ENCODE measurements at regions not wholly inside any gene's neighbourhood (a gene's known extent, or its start where the extent isn't known, plus 50 kb on each side); places are given as distances from the start of the nearest gene placed in this dataset.
"Not testable (repeated sequence)": the region's sequence is repeated elsewhere in the genome, so short reads cannot be mapped to it uniquely, and the experiment has no call there.

DNA sequence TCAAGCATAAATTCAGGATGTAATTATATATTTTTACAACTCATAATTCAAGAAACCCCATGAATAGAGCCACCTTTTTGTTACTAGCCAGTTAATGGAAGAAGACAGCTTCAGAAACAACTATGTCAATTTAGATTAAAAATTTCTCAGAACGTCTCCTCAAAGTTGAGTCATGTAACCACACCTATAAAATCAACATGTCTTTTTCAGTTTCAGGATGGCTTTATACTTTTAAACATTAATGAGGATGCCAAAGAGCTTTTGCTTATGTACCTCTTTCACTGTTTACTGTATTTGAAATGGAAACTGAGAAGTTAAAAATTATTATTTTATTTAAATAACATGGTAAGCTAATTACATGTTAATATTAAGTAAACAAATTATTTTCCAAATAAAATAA is 280.1 kb downstream of the PTH2R start:
- DNase-seq, result no peak

DNA sequence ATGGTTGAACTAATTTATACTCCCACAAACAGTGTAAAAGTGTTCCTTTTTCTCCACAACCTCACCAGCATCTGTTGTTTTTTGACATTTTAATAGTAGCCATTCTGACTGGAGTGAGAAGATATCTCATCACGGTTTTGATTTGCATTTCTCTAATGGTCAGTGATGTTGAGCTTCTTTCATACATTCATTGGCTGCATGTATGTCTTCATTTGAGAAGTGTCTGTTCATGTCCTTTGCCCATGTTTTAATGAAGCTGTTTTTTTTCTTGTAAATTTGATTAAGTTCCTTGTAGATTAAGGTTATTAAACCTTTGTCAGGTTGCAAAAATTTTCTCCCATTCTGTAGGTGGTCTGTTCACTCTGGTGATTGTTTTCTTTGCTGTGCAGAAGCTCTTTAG is 281.1 kb downstream of the PTH2R start:
- not testable (repeated sequence) for DNase-seq

DNA sequence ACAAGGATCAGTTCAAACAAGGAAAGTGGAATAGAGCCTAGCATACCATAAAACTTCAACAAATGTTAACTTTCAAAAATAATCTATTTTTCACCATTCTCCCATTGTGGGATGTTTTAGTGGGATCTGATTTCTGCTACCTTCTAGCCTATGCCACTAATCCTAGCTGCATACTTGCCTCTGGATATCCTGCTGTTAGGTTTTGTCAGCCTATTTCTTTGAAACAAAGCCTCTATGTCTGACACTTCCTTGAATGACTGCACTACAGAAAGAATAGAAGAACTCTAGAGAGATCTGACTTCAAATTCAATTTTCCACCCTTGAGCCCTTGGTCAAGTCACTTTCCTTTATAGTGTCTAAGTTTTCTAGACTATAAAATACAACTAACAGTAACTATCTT is 291.5 kb downstream of the PTH2R start:
- no peak for DNase-seq

DNA sequence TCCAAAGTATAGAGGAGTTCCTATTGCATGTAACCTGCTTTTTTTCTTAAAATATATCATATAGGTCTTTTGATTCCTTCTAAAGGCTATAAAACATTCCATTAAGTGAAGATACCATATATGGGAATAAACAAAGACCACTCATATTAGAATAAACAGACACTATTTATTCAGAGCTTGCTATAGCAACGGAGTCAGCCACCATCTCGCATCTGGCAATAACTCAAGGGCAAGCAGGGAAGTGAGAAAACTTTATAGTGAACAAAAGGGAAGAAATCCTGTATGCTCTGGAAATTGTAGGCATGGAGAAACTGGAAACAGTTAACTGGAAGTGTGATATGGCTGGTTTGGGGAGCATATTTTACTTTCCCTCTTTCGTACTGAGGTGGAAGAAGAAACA is 301.9 kb downstream of the PTH2R start:
- DNase-seq, result no peak

DNA sequence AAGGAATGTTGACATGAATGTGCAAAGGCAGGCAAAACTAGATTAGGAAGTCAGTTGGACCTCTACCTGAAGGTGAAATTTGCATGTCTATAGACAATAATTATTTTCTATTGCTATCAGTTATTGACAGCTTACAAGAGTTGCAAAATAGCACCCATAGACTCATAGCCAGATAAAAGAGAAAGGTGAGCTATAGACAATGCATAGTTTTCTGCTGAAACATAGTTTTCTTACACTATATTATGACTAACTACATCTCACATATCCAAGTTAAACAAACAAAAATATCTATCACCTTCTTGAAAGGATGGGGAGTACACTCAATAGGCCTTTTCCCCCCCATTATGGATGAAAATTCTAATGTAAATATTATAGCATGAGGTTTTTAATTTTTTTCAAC is 305.0 kb downstream of the PTH2R start:
- DNase-seq, result no peak

DNA sequence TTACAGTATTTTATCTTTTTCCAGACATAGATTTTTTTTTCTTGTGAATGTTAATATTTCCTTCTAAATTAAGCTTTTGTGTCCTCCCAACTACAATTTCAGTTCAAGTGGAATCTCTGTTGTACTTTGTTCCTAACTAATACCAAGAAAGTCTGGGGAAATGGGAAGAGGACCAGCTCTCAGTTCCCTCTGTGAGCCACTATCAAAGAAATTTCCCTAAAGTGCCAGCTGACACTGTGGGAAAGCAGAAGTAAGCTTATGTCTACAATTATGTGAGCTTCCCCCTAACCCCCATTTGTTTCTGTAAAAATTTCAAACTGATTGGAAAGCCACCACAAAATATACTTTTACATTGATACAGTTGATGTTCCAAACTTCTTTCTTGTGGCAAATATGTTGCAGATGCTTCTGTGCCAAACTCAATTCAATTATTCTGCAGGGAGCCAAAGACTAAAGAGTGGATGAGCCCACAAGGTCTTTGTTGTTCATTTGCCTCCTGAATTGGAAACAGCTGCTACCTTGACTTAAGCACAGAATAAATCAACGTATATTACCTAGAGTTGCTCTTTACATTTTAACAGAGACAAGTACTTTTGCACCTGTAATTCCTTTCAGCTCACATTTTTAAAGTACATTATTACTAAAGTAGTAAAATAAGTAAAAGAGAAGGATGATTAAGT is 306.6 kb downstream of the PTH2R start:
- DNase-seq, result no peak

DNA sequence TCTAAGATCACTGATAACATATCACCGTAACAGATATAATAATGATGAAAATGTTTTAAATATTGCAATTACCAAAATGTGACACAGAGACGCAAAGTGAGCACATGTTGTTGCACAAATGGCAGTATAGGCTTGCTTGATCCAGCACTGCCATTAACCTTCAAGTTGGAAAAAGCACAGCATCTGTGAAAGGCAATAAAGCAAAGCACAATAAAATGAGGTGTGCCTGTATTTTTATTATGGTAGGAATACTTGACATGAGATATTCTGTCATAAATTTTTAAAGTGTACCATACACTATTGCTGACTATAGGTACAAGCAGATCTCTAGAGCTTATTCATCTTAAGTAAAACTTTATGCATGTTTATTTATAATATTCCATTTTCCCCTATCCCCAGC is 312.2 kb downstream of the PTH2R start:
- no peak for DNase-seq

DNA sequence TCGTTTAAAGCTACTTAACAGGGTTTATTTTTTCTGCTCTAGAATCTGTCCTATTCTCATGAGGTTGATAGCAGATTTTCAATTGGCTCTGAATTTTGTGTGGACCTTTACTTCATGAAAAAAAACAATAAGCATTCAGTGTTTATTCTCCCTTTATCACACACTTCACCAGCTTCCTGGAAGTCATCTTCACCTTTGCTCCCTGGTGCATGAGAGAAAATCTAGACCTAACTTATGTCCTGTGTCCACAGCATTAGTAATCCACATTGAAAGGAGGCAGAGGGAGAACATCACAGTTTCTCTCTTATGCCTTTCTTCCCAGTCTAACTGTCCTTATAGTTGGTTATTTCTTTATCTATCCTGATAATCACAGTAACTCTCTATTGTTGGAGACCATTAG is 316.1 kb downstream of the PTH2R start:
- no peak for DNase-seq

DNA sequence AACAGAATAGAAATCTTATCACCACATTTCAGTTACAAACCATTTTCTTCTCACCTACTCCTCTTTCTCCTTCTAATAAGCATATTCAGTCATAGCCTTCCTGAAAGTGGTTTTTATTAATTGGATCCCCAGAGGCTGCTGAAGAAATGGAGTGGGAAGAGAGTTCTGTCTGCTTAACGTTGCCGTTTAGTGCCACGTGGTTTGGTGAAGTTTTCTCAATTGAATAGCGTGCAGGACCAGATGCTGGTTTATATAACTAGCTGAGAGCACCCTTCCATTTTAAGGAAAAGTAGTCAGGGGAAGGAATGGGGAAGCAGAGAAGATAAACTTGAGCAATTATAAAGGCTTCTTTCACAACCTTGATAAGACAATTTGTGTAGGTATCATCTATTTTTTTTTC is 318.7 kb downstream of the PTH2R start:
- DNase-seq, result no peak

DNA sequence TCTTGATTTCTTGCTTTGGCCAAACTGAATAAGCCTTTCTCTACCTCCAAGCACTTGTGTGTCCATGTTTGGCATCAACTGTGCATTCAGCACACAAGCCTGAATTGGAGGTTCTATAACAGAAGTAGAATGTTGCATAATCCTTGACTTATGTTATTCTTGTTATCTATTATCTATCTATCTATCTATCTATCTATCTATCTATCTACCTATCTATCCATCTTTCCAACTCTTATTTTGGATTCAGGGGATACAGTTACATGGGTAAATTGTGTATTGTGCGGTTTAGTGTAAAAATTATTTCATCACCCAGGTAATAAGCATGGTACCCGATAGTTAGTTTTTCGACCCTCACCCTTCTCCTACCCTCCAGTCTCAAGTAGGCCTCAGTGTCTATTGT is 319.6 kb downstream of the PTH2R start:
- DNase-seq, result no peak

DNA sequence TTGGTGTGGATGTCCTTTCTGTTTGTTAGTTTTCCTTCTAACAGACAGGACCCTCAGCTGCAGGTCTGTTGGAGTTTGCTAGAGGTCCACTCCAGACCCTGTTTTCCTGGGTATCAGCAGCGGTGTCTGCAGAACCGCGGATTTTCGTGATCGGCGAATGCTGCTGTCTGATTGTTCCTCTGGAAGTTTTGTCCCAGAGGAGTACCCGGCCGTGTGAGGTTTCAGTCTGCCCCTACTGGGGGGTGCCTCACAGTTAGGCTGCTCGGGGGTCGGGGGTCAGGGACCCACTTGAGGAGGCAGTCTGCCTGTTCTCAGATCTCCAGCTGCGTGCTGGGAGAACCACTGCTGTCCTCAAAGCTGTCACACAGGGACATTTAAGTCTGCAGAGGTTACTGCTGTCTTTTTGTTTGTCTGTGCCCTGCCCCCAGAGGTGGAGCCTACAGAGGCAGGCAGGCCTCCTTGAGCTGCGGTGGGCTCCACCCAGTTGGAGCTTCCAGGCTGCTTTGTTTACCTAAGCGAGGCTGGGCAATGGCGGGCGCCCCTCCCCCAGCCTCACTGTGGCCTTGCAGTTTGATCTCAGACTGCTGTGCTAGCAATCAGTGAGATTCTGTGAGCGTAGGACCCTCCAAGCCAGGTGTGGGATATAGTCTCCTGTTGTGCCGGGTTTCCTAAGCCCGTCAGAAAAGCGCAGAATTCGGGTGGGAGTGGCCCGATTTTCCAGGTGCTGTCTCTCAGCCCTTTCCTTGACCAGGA is 345.2 kb downstream of the PTH2R start:
- DNase-seq, result not testable (repeated sequence)

DNA sequence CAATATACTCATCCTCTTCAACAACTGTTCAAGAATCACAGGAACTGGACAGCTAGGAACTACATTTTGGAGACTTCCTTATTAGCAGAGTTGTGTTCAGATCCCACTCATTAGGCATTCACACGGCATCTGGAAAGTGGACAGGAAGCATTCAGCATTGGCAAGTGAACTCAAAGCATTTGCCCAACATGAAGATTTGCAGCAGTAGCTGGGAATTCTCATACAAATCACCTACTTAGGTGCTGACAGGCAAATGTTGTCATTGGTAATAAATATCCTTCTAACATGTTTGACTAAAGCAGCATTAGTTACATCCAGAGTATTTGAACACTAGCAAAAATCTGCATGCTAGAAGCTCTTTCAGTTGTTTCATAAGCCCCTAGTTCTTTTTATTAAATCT is 350.8 kb downstream of the PTH2R start:
- DNase-seq, result no peak

DNA sequence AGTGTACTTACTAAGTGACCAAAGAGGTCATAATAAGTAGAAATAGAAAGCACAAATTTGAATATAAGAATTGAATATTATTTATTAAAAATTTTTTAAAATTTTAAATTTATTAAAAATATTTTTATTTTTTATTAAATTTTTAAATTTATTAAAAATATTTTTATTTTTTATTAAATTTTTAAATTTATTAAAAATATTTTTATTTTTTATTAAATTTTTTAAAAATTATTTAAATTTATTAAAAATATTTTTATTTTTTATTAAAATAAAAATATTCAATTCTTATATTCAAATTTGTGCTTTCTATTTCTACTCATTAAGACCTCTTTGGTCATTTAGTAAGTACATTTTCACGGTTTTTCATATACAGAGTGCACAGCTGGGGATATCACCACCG is 366.5 kb downstream of the PTH2R start:
- DNase-seq, result not testable (repeated sequence)

DNA sequence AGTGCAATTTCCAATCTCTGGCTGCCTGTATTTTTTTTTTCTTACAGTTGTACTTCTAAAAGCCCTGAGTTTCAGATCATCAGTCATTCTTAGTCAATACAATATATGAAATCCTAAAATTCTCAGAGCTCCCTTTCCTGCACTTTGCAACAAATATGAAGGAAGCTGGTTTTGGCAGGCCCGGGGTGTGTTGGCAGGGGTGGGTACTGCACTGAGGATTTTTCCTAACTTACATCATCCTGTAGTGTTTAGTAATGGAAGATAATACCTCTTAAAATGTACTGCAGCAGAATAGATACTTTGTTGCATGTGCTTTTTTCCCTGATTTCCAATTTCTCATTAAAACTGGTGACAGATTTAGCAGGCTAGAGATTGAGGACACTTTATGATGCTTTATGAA is 374.6 kb downstream of the PTH2R start:
- peak; percentile 41 for DNase-seq

DNA sequence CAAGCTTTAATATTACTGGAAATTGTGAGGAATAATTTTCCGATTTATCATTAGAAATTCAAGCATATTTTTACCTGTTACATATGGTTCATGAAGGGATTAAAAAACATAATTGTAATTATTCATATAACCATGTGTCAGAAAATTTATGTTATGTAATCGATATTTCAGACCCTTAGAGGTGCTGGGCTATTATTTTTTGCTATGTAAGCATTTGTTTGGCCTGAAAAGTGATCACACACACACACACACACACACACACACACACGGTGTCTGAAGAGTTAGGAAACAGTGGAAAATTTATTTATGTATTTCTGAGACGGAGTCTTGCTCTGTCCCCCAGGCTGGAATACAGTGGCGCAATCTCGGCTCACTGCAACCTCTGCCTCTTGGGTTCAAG is 375.5 kb downstream of the PTH2R start:
- no peak for DNase-seq

DNA sequence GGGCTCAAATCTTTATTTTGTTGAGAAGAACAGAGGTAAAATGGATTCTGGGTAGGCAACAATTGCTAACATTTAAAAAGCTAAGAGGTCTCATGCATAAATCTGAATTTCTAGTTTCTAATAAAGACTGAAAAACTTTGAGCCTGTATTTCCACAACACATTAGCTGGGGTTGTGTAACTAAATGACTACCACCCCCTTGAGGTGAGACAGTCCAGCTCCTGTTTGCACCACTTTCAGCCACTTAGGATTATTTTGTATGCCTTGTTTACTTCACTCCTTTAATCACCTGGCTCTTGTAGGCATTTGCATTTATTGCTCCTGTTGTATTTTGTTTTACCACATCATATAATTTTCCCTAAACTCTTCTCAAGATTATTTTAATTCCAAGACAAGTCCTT is 376.6 kb downstream of the PTH2R start:
- DNase-seq, result no peak

DNA sequence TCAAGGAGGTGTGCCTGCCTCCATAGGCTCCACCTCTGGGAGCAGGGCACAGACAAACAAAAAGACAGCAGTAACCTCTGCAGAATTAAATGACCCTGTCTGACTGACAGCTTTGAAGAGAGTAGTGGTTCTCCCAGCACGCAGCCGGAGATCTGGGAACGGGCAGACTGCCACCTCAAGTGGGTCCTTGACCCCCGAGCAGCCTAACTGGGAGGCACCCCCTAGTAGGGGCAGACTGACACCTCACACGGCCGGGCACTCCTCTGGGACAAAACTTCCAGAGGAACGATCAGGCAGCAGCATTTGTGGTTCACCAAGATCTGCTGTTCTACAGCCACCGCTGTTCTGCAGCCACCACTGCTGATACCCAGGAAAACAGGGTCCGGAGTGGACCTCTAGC is 378.2 kb downstream of the PTH2R start:
- not testable (repeated sequence) for DNase-seq

DNA sequence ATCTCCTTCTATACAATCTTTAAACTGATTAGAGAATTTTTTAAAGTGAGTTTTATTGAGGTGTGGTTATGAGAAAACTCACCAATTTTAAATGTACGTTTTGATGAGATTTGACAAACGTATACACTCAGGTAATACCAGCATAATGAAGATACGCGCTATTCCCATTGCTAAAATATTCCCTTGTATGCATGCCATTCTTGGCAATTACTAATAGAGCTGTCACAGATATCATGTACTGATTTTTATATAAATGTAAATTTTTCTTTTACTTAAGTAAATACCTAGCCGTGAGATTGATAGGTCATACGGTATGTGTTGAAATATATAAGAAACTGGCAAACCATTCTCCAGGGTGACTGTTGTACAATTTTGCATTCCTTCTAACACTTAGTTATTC is 384.7 kb downstream of the PTH2R start:
- DNase-seq, result no peak

DNA sequence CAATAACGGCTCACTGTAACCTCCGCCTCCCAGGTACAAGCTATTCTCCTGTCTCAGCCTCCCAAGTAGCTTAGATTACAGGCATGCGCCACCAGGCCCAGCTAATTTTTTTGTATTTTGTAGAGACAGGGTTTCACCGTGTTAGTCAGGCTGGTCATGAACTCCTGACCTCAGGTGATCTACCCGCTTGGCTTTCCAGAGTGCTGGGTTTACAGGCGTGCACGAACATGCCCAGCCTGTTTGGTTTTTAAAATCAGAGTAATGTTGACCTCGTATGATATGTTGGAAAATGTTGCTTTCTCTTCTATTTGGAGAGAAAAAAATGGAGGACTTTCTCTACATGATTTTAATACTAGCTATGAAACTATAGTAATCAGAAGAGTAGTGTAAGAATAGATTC is 386.2 kb downstream of the PTH2R start:
- no peak for DNase-seq

DNA sequence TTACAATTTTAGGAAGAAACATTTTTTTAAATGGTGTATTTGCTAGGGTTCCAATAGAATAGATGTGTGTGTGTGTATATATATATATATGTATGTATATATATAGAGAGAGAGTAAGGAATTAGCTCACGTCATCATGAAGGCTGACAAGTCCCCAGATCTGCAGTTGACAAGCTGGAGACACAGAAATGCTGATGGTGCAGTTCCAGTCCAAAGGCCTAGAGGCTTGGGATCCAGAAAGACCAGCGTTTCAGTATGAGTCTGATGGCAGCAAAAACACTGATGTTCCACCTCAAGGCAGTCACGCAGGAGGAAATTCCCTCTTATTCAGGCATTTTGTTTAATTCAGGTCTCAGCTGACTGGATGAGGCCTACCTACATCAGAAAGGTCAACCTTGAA is 386.8 kb downstream of the PTH2R start:
- DNase-seq, result no peak

DNA sequence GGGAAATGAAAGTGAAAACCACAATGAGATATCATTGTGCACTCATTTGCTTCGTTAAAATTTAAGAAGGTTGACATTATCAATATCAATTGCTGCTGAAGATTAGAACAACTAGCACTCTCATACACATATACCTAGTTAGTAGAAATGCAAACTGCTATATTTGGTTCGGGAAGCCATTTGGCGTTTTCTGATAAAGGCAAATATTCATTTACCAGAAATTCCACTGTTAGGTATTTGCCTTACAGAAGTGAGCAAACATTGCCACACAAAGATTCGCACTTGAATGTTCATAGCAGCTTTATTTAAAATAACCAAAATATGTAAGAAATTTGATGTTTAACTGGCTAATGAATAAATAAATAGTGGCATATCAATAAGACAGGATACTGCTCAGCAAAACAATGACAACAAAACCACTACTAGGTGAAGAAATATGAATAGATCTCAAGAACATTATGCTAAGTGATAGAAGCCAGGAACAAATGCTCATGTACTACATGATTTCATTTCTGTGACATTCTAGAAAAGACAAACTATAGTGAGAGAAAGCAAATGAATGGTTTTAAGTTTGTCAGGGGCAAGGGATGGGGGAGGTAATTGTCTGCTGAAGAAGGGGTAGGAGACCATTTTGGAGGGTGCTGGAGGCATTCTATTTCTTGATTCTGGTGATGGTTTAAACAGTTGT is 387.8 kb downstream of the PTH2R start:
- DNase-seq, result no peak

DNA sequence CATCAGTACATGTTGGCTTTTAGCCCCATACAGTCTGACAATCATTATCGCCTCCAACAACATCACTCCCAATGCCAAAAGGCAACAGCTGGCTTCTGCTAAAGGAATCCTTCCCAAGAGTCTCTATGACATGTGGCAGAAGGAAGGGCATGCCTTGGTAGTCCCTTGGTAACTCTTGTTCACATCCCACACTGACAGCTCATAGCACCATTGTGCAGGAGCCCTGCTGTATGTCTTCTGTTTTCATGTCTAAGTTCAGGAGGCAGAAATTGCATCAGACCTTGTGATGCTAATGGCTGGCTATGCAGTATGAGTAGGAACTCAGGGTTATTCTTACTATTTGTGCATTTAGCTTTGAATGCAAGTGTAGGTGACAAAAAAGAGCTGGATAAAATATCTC is 392.1 kb downstream of the PTH2R start:
- DNase-seq, result no peak

DNA sequence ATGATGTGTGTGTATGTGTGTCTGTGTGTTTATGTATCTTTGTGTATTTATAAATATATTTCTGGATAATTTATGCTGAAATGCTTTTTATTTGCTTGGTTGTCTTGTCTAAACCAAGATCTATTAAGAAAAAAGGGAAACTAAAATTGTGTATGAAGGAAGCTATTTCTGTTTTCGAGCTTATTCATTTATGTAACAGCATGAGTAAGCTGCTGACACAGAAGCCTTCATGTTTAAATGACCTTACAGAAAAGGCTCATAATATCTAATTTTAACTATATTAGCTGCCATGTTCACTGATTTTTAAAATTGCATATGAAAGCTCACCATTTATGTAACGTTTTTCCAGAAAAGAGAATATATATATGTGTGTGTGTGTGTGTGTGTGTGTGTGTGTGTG is 392.8 kb downstream of the PTH2R start:
- DNase-seq, result no peak

DNA sequence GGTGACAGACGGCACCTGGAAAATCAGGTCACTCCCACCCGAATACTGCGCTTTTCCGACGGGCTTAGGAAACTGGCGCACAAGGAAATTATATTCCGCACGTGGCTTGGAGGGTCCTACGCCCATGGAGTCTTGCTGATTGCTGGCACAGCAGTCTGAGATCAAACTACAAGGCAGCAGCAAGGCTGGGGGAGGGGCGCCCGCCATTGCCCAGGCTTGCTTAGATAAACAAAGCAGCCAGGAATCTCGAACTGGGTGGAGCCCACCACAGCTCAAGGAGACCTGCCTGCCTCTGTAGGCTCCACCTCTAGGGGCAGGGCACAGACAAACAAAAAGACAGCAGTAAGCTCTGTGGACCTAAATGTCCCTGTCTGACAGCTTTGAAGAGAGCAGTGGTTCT is 394.3 kb downstream of the PTH2R start:
- DNase-seq, result not testable (repeated sequence)
